Adrenal gland (tissue), 5 donors: ENCODE measurements at regions not wholly inside any gene's neighbourhood (a gene's known extent, or its start where the extent isn't known, plus 50 kb on each side); places are given as distances from the start of the nearest gene placed in this dataset.

Source experiments
- POLR2A ChIP-seq, 2 donors: fragments of 450-650 bp; IDR thresholded peaks; one replicate each; pipeline ENCODE4 v1.6.1; 2017; ENCODE audit warnings: antibody characterized with exemption in 2 of 2, mild to moderate bottlenecking in 2 of 2, moderate library complexity in 1 of 2
- TF ChIP-seq, protein P1 (sequence below), 6 experiments: fragments of 450-650 bp in 4 of 6; fragments of 200-600 bp in 2 of 6; sonication (generic) in 1 of 6; IDR thresholded peaks; 1 replicate in 5 of 6; 2 replicates in 1 of 6; pipeline versions ENCODE4 v1.5.1 to v1.8.0; 2016 to 2021; ENCODE audit warnings: antibody characterized with exemption in 6 of 6, mild to moderate bottlenecking in 2 of 6, moderate library complexity in 1 of 6
- donor health status: DM: no; HTN: no; CAD: no.

GRCh38 chr5:86765778-86766502 lies 148.2 kb downstream of the COX7C start:
- no peak for TF ChIP-seq POLR2A (IDR thresholded peaks at IDR 0.05)
- TF ChIP-seq, protein P1, sequence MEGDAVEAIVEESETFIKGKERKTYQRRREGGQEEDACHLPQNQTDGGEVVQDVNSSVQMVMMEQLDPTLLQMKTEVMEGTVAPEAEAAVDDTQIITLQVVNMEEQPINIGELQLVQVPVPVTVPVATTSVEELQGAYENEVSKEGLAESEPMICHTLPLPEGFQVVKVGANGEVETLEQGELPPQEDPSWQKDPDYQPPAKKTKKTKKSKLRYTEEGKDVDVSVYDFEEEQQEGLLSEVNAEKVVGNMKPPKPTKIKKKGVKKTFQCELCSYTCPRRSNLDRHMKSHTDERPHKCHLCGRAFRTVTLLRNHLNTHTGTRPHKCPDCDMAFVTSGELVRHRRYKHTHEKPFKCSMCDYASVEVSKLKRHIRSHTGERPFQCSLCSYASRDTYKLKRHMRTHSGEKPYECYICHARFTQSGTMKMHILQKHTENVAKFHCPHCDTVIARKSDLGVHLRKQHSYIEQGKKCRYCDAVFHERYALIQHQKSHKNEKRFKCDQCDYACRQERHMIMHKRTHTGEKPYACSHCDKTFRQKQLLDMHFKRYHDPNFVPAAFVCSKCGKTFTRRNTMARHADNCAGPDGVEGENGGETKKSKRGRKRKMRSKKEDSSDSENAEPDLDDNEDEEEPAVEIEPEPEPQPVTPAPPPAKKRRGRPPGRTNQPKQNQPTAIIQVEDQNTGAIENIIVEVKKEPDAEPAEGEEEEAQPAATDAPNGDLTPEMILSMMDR (IDR thresholded peaks at IDR 0.05): no peak
